Cardiac muscle cell (in vitro differentiated cells and primary cell): ENCODE measurements at regions not wholly inside any gene's neighbourhood (a gene's known extent, or its start where the extent isn't known, plus 50 kb on each side); places are given as distances from the start of the nearest gene placed in this dataset.
"Not testable (repeated sequence)": the region's sequence is repeated elsewhere in the genome, so short reads cannot be mapped to it uniquely, and the experiment has no call there.

Experiments used
- DNase-seq, 2 donors: peaks; one replicate each; pipeline versions ENCODE4 v3.0.0 to v3.0.0-alpha.2; 2010 to 2017; ENCODE audit warnings: low read depth in 1 of 2, low spot score in 1 of 2
- H3K27ac ChIP-seq: fragments of 200-600 bp; sonication (generic); 2 replicates; pipeline ENCODE4 v1.5.1; 2016
- H3K27me3 ChIP-seq: fragments of 200-600 bp; sonication (generic); 2 replicates; pipeline ENCODE4 v1.6.0; 2016; ENCODE audit warnings: control low read depth
- H3K36me3 ChIP-seq: fragments of 200-600 bp; sonication (generic); 2 replicates; pipeline ENCODE4 v1.5.1; 2016; ENCODE audit warnings: control low read depth
- H3K4me1 ChIP-seq: fragments of 200-600 bp; sonication (generic); 2 replicates; pipeline ENCODE4 v1.8.1; 2017; ENCODE audit warnings: low read depth, mild to moderate bottlenecking, mixed run types
- H3K4me3 ChIP-seq: fragments of 200-600 bp; sonication (generic); 2 replicates; pipeline ENCODE4 v1.5.1; 2016; ENCODE audit warnings: mild to moderate bottlenecking
- H3K9me3 ChIP-seq: fragments of 200-600 bp; sonication (generic); 2 replicates; pipeline ENCODE4 v1.5.1; 2017; ENCODE audit warnings: low read depth, mild to moderate bottlenecking, control low read depth

GRCh38 chr7:76898807-76899206 lies 133.4 kb downstream of the SPDYE17 start:
- H3K4me3 ChIP-seq, H3K27me3 ChIP-seq, H3K4me1 ChIP-seq, DNase-seq, H3K27ac ChIP-seq, H3K9me3 ChIP-seq, H3K36me3 ChIP-seq: not testable (repeated sequence)

GRCh38 chr7:76897007-76897406 lies 135.2 kb downstream of the SPDYE17 start:
- H3K36me3 ChIP-seq, result not testable (repeated sequence)

DNA sequence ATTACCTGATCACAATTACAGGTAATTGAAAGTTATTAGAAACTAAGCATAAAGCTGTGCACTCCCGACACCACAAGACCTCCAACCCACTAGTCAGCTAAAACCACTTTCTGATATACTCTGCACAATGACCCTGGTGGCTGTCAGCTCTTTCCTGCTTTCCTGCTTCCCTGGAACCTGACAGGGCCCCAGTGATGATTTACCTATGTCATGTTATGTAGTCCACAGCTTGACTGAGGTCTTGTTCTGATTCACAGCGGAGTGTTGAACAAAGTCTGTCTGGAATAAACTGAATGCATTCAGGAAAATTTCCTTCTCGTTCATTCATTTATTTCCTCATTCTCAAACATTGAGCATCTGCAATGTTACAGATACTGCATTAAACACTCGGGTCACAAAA lies 136.5 kb downstream of the SPDYE17 start:
- not testable (repeated sequence) for DNase-seq, H3K36me3 ChIP-seq, H3K4me1 ChIP-seq, H3K27me3 ChIP-seq, H3K27ac ChIP-seq, H3K9me3 ChIP-seq, H3K4me3 ChIP-seq

More at GRCh38 chr7:76897007-76897406, 135.2 kb downstream of the SPDYE17 start:
- not testable (repeated sequence) for H3K9me3 ChIP-seq, H3K27ac ChIP-seq, H3K4me3 ChIP-seq, H3K4me1 ChIP-seq, H3K27me3 ChIP-seq
- DNase-seq, result peak in 1 of 2 donors; percentile 45

GRCh38 chr7:76891771-76892170 lies 140.4 kb downstream of the SPDYE17 start:
- H3K4me1 ChIP-seq, H3K27me3 ChIP-seq, H3K36me3 ChIP-seq, H3K4me3 ChIP-seq, H3K9me3 ChIP-seq, H3K27ac ChIP-seq: not testable (repeated sequence)
- peak in 1 of 2 donors; percentile 15 for DNase-seq

DNA sequence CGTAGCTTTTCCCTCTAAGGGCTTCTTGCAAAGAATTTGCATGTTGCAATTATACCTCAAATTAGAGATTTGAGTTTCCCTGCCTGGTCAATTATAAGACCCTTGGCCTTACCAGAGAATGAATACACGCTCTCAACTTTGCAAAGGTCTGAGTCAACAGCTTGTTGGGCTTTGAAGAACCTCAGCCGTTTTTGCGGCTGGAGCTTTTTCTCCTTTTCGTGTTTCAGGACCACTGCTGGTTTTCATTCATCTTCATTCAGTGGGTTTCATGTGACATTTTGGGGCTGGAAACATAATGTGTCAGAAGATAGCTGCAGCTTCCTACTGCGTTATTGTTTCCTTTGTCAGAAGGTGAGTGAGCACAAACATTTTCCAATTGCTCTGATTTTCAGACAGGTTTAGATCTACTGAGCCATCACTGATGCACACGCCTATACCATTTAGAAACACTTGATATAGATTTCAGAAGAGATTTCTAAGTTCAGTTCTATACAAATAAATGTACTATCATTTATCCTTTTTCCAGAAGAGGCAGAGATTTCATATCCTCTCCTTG lies 152.3 kb downstream of the SPDYE17 start:
- H3K9me3 ChIP-seq, H3K4me1 ChIP-seq, DNase-seq, H3K27me3 ChIP-seq, H3K27ac ChIP-seq, H3K4me3 ChIP-seq, H3K36me3 ChIP-seq: not testable (repeated sequence)

DNA sequence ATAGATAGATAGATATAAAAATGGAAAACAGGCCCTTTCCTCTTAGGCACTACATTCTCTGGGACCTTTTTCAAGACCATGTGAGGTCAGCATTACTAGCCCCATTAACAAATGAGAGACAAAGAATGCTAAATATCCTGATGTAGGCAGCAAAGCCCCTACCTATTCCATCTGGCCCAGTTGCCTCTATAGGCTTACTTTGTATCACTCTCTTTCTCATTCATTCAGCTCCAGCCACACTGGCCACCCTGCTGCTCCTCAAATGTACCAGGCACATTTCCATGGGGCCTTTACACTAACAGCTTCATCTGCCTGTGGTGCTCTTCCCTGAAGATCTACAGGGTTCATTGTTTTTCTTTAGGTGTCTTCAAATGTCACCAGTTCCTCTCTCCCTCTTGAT lies 156.4 kb downstream of the SPDYE17 start:
- not testable (repeated sequence) for H3K9me3 ChIP-seq, H3K36me3 ChIP-seq, DNase-seq

DNA sequence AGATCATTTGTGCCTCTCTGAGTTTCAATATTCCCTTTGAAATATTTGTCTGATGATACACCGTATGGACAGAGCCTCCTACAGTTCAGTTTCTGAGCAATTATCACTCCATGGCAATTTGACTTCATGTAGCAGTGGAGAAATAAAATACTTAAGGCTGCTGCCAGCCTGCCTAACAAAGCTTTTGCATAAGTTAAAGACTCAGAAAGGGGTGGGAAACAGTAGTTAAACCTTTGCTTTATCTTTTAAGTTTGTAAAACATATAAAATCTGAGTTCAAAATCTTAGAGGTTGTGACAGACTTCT lies 161.7 kb downstream of the SPDYE17 start:
- H3K4me3 ChIP-seq, H3K9me3 ChIP-seq, H3K36me3 ChIP-seq, DNase-seq, H3K27ac ChIP-seq, H3K27me3 ChIP-seq, H3K4me1 ChIP-seq: not testable (repeated sequence)

More for the DNA sequence above, 156.4 kb downstream of the SPDYE17 start:
- not testable (repeated sequence) for H3K4me1 ChIP-seq, H3K27me3 ChIP-seq, H3K27ac ChIP-seq, H3K4me3 ChIP-seq

- H3K4me3 ChIP-seq, DNase-seq, H3K4me1 ChIP-seq, H3K27ac ChIP-seq, H3K27me3 ChIP-seq, H3K9me3 ChIP-seq, H3K36me3 ChIP-seq: not testable (repeated sequence)
Measured at GRCh38 chr7:76867364-76867889, 164.7 kb downstream of the SPDYE17 start.

DNA sequence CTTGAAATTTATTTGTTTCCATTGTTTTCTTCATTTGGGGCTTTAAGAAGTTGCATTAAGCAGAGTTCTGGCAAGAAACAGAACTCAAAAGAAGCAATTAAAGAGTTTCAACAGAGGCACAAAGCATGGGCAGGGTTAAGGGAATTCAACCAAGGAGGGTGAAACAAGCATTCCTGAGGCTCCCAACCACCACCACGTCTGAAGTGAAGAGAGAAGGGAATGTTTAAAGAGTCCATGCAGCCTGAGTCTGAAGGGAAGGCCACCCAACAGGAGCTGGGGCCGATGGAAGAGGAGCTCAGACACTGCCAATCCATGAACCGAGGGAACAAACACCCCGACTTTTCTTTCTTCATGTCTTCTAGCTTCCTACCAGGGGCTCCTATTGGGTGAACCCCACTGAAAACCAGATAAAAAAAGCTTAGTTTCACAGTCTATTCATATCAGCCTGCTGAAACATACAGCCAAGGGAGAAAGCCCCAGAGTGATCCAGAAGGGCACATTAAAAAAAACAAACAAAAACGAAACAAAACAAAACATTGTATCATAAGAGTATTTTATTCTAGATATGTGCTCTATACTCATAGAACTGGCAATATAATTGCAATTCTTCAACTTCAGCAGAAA lies 168.9 kb downstream of the SPDYE17 start:
- H3K4me3 ChIP-seq, DNase-seq, H3K4me1 ChIP-seq, H3K9me3 ChIP-seq, H3K36me3 ChIP-seq, H3K27me3 ChIP-seq, H3K27ac ChIP-seq: not testable (repeated sequence)

GRCh38 chr7:76862241-76862640 lies 169.9 kb downstream of the SPDYE17 start:
- not testable (repeated sequence) for DNase-seq, H3K9me3 ChIP-seq, H3K4me1 ChIP-seq, H3K27ac ChIP-seq, H3K36me3 ChIP-seq, H3K4me3 ChIP-seq, H3K27me3 ChIP-seq

- not testable (repeated sequence) for H3K27me3 ChIP-seq, DNase-seq, H3K4me3 ChIP-seq, H3K9me3 ChIP-seq, H3K27ac ChIP-seq, H3K36me3 ChIP-seq, H3K4me1 ChIP-seq
Measured at GRCh38 chr7:76859933-76860332, 172.2 kb downstream of the SPDYE17 start.

DNA sequence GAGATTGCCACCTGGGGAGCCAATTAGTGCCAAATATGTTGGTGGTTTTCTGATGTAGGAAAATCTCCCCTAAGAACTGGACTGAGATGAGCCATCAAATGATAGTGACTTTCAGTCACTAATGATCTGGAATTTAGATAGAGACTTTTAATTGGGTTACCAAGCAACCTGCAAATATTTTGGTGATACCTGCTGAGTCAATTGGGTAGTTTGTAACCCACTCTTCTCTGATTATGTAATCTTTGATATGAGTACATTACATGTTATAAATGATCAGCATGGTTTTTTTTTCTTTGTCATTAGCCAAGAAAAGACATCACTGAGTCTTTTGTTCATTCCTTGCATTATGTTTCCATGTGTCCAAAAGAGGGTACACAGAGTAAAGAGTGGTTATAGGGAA lies 177.5 kb downstream of the SPDYE17 start:
- not testable (repeated sequence) for H3K36me3 ChIP-seq, H3K27ac ChIP-seq, H3K27me3 ChIP-seq, H3K4me3 ChIP-seq, H3K4me1 ChIP-seq, H3K9me3 ChIP-seq, DNase-seq

DNA sequence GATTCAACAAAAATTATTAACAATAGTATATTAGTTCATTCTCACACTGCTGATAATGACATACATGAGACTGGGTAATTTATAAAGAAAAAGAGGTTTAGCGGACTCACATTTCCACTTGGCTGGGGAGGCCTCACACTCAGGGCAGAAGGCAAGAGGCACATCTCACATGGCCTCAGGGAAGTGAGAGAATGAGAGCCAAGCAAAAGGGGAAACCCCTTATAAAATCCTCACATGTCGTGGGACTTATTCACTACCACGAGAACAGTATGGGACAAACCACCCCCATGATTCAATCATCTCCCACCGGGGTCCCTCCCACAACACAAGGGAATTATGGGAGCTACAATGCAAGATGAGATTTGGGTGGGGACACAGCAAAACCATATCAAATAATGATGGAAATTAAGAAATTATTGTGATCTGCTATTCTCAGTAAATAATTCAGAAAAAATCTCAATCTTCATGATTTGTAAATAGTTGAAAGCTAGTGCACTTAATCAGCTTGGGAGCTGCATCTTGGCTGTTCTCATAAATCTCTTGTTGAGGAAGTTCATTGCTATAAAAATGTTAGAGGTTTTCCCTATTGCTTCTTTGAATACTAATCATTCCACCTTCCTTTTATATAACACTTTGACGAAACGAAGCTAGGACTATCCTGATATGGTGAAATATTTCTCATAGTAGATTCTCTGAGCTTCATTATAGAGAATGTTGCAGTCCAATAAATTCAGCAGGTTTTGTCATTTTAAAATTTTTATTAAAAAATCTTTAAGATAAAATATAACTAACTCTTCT lies 179.2 kb downstream of the SPDYE17 start:
- not testable (repeated sequence) for H3K36me3 ChIP-seq, H3K27ac ChIP-seq, H3K27me3 ChIP-seq, DNase-seq, H3K9me3 ChIP-seq, H3K4me1 ChIP-seq, H3K4me3 ChIP-seq

DNA sequence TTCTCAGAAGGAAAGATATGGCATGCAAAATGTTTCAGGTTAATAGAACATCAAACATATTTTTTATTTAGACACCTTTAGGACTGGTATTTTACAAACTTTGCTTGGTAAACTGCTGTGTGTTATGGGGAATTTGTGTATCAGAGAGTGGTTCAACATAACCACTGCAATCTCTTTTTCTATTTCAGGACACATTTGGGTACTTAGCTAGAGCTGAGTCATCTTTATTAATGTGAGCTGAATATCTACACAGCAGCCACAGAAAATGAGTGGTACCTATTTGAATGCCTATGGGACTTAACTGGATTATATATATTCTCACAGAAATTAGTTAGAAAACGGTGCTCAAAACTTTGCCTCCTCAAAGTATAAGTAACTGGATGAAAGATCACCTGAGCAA lies 179.8 kb downstream of the SPDYE17 start:
- not testable (repeated sequence) for H3K36me3 ChIP-seq, DNase-seq, H3K9me3 ChIP-seq, H3K4me3 ChIP-seq, H3K27me3 ChIP-seq, H3K27ac ChIP-seq, H3K4me1 ChIP-seq
